GM18868 (cell line): ENCODE measurements at regions not wholly inside any gene's neighbourhood (a gene's known extent, or its start where the extent isn't known, plus 50 kb on each side); places are given as distances from the start of the nearest gene placed in this dataset.

Experiments used
- ATAC-seq: cut with Tn5 transposase; IDR thresholded peaks from one replicate; pipeline ENCODE4 v1.9.1; 2021; ENCODE audit warnings: mild to moderate bottlenecking, moderate library complexity; ENCODE audit not compliant: unreplicated experiment

DNA sequence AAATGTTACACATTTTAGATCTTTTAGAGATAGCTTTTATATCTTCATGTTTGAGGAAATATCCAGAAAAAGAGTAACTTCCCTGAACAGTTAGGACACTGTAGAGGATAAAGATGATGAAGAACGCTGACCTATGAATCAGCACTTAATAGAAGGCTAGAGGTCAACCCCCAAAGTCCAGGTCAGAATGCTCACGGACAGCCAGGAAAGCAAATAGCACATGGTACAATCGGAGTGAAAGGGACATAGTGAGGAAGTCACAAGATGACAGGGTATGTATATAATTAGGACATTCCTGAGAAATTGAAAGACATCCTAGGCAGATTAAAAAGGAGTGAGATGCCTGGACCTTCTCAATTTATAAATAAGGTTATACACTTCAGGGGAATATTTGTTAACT is 55.1 kb upstream of the CNTNAP4 start:
- no peak for ATAC-seq

DNA sequence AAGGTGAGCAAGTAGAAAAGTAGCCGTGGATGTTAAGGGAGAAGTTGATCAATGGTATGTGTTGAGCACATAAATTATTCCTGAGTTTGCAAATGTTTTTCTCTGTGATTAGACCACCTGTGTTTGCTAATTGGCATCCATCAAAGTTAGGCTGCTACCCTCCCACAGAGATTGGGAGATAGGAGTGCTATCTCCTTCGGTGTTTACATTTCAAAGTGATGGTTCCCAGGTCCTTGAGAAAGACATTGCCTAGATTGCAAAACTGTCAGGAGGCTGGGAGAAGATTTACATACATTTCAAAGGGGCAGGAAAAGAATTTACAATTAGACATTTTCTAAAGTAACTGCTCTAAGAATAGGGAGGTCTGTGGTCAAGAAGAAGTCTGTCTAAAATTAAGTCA is 54.3 kb upstream of the CNTNAP4 start:
- ATAC-seq: no peak

DNA sequence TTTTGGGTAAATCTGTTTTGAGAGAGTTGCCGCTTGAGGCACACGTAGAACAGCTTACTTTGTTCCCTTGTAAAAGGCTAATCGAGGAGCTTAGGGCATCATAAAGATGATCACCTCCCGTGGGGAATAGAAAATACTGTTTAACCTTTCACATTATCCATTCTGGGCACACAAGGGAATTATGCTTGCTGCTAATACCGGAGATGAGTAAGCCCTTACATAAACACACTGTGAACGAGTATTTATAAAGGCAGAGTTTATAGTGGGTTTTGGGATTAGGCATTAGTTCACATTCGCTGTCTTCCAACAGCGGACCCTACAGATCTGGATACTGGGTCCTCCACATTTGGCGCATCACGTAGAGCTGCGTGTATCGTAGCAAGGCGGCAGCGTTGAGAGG is 51.2 kb upstream of the CNTNAP4 start:
- ATAC-seq: no peak

DNA sequence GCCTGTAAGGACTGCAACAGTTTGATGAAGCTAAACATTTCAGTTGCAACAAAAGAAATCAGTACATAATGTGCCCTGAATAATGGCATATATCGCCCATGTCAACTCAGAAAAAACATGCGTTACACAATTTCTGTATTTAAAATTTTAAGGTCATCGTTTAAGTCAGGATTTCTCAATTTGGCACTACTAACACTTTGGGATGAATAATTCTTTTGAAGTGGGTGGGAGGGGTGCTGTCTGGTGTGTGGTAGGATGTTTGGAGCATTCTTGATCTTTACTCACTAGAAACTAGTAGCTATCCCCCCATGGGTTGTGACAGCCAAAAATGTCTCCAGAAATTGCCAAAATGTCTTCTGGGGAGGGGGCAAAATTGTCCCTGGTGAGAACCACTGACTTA is 50.7 kb upstream of the CNTNAP4 start:
- no peak for ATAC-seq
